ENCODE measurements at regions not wholly inside any gene's neighbourhood (a gene's known extent, or its start where the extent isn't known, plus 50 kb on each side); places are given as distances from the start of the nearest gene placed in this dataset.

DNA sequence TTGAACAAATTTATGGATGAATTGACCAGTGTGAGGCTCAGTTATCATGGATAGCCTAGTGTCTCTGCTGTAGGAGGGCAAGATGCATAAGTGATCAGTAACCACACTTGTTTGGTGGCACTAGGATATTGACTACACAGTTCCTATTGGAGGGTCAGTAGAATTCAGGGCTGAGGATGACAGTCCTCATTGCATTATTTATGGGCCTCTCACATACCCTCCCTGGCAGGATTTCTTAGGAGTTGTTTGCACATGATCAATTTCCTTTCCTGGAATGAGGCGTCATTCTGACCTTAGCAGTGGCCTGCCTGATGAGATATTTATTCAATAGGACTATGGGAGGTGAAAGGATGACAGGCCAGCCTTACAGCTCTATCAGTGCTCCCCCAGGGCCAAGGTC lies 125.1 kb upstream of the AGBL1 start:
- no peaks in the 10 kb centered on the region for H3K4me1 ChIP-seq (ENCODE audit: control insufficient read depth, insufficient read depth, low read length)
- H3K9me3 ChIP-seq (ENCODE audit: control insufficient read depth, insufficient read depth, low read length): no peaks in the 10 kb centered on the region
- no peak for DNase-seq (ENCODE audit: low read depth in 4 of 6, low spot score in 6 of 6)
- H3K36me3 ChIP-seq (ENCODE audit: control insufficient read depth, insufficient read depth, low read length): no peaks in the 10 kb centered on the region
- no CpG with 5 or more reads among the region's 1 CpG for WGBS (ENCODE audit: insufficient coverage)
- H3K4me3 ChIP-seq (ENCODE audit: low read depth, low read length): no peak overlapping the region
- no peaks in the 10 kb centered on the region for H3K27me3 ChIP-seq (ENCODE audit: control insufficient read depth, insufficient read depth, low read length)
- H3K27ac ChIP-seq (ENCODE audit: low read depth, low read length): no peak overlapping the region

DNA sequence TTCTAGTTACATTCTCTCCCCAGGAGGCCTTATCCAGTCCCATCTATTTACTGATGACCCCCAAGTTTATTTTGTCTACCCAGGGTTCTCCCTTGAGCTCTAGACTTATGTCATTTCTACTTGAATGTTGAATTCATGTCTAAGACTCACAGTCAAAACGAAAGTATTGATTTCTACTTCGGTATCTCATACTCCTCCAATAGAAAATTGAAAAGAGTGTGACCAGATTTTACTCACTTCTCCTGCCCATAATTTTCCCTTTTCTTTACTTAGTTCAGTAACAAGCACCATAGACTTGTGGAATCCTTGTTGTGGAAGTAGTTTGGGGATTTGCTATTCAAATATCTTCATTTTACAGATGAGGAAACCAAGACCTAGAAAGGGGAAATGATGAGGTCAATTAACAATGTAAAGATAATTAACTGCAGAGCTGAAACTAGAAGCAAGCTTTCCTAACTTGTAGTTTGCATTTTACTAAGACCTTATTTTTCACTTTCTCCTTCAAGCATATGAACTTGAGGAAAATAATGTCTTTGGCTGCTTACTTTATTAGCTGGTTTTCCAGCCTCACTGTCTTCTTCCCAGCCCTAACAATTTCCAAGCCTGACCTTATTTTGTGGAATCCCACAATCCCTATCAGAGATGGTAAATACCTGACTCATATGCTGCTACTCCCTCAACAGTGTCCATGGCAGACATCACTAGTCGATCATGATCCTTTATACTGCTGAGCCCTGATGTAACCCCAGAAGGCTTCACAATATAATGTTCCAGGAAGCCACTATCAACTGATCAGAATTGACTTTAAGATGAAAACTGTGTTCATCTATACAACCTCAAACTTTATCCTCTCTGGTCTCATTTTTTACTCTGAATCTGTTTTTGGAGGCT lies 123.9 kb upstream of the AGBL1 start:
- Histone ChIP-seq H3K36me3 (ENCODE audit: control insufficient read depth, insufficient read depth, low read length) (no peaks in the 10 kb centered on the region), H3K4me1 (ENCODE audit: control insufficient read depth, insufficient read depth, low read length) (no peaks in the 10 kb centered on the region), H3K27ac (ENCODE audit: low read depth, low read length) (no peak overlapping the region), H3K27me3 (ENCODE audit: control insufficient read depth, insufficient read depth, low read length) (no peaks in the 10 kb centered on the region), H3K4me3 (ENCODE audit: low read depth, low read length) (no peak overlapping the region), H3K9me3 (ENCODE audit: control insufficient read depth, insufficient read depth, low read length) (no peaks in the 10 kb centered on the region)
- DNase-seq (ENCODE audit: low read depth in 4 of 6, low spot score in 6 of 6): no peak
- no CpG with 5 or more reads among the region's 3 CpGs for WGBS (ENCODE audit: insufficient coverage)

DNA sequence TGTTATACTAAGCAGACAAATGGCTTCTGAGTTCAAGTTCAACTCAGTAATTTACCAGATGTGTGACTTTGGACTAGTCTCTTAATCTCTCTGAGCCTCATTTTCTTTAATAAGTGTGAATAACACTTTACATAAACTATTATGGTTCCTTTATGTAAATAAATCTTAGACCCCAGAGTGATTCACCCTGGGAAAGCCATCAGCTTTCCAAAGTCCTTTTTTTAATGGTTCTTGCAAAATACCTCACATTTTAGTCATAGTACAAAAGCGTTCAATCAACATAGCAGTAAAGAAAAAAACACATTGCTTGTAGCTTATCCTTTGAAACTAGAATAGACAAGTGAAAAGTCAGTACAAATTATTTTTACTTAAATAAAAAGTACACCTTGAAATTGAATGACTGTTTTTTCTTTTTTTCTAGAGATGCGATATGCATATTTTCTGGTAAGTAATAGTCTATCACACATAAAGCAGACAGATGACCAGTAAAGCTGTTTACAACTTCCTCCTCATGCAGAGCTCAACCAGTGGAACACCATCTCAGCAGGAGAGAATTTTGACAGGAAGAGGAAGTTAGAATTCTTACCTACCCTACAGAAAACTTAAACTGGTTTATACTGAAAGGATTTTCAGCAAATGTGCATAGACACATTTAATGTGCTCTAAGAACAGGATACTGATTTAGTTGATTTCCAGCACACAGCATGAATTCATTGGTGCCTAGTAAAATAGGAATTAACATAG lies 123.0 kb upstream of the AGBL1 start:
- no peak overlapping the region for H3K27ac ChIP-seq (ENCODE audit: low read depth, low read length)
- no peaks in the 10 kb centered on the region for H3K9me3 ChIP-seq (ENCODE audit: control insufficient read depth, insufficient read depth, low read length)
- no CpG with 5 or more reads among the region's 2 CpGs for WGBS (ENCODE audit: insufficient coverage)
- no peaks in the 10 kb centered on the region for H3K27me3 ChIP-seq (ENCODE audit: control insufficient read depth, insufficient read depth, low read length)
- no peaks in the 10 kb centered on the region for H3K36me3 ChIP-seq (ENCODE audit: control insufficient read depth, insufficient read depth, low read length)
- no peak overlapping the region for H3K4me3 ChIP-seq (ENCODE audit: low read depth, low read length)
- H3K4me1 ChIP-seq (ENCODE audit: control insufficient read depth, insufficient read depth, low read length): no peaks in the 10 kb centered on the region
- no peak for DNase-seq (ENCODE audit: low read depth in 4 of 6, low spot score in 6 of 6)

GRCh38 chr15:85959611-85960010 lies 120.1 kb upstream of the AGBL1 start:
- Histone ChIP-seq H3K27ac (ENCODE audit: low read depth, low read length) (no peak overlapping the region), H3K9me3 (ENCODE audit: control insufficient read depth, insufficient read depth, low read length) (no peaks in the 10 kb centered on the region), H3K36me3 (ENCODE audit: control insufficient read depth, insufficient read depth, low read length) (no peaks in the 10 kb centered on the region), H3K4me3 (ENCODE audit: low read depth, low read length) (no peak overlapping the region), H3K4me1 (ENCODE audit: control insufficient read depth, insufficient read depth, low read length) (no peaks in the 10 kb centered on the region), H3K27me3 (ENCODE audit: control insufficient read depth, insufficient read depth, low read length) (no peaks in the 10 kb centered on the region)
- WGBS (ENCODE audit: insufficient coverage): no CpG with 5 or more reads among the region's 4 CpGs
- peak in 1 of 6 donors; percentile 58 for DNase-seq (ENCODE audit: low read depth in 4 of 6, low spot score in 6 of 6)

GRCh38 chr15:85960381-85960780 lies 119.3 kb upstream of the AGBL1 start:
- 100% methylated on average over 1 of the region's 2 CpGs for WGBS (ENCODE audit: insufficient coverage)
- no peaks in the 10 kb centered on the region for H3K9me3 ChIP-seq (ENCODE audit: control insufficient read depth, insufficient read depth, low read length)
- no peak for DNase-seq (ENCODE audit: low read depth in 4 of 6, low spot score in 6 of 6)

GRCh38 chr15:85961821-85962220 lies 117.8 kb upstream of the AGBL1 start:
- H3K4me1 ChIP-seq (ENCODE audit: control insufficient read depth, insufficient read depth, low read length): no peaks in the 10 kb centered on the region
- no peaks in the 10 kb centered on the region for H3K36me3 ChIP-seq (ENCODE audit: control insufficient read depth, insufficient read depth, low read length)
- no peaks in the 10 kb centered on the region for H3K27me3 ChIP-seq (ENCODE audit: control insufficient read depth, insufficient read depth, low read length)
- no peak overlapping the region for H3K27ac ChIP-seq (ENCODE audit: low read depth, low read length)
- no peak overlapping the region for H3K4me3 ChIP-seq (ENCODE audit: low read depth, low read length)
- 67% methylated on average over 1 of the region's 4 CpGs for WGBS (ENCODE audit: insufficient coverage)
- DNase-seq (ENCODE audit: low read depth in 4 of 6, low spot score in 6 of 6): peak in 3 of 6 donors; percentile 24 to 95 (median 33)
- no peaks in the 10 kb centered on the region for H3K9me3 ChIP-seq (ENCODE audit: control insufficient read depth, insufficient read depth, low read length)

More at GRCh38 chr15:85960381-85960780, 119.3 kb upstream of the AGBL1 start:
- Histone ChIP-seq H3K27me3 (ENCODE audit: control insufficient read depth, insufficient read depth, low read length) (no peaks in the 10 kb centered on the region), H3K36me3 (ENCODE audit: control insufficient read depth, insufficient read depth, low read length) (no peaks in the 10 kb centered on the region), H3K27ac (ENCODE audit: low read depth, low read length) (no peak overlapping the region), H3K4me1 (ENCODE audit: control insufficient read depth, insufficient read depth, low read length) (no peaks in the 10 kb centered on the region), H3K4me3 (ENCODE audit: low read depth, low read length) (no peak overlapping the region)

- no peaks in the 10 kb centered on the region for H3K9me3 ChIP-seq (ENCODE audit: control insufficient read depth, insufficient read depth, low read length)
- DNase-seq (ENCODE audit: low read depth in 4 of 6, low spot score in 6 of 6): no peak
- WGBS (ENCODE audit: insufficient coverage): 100% methylated on average over 3 of the region's 4 CpGs
Observed at GRCh38 chr15:85963262-85963760, 116.4 kb upstream of the AGBL1 start.

DNA sequence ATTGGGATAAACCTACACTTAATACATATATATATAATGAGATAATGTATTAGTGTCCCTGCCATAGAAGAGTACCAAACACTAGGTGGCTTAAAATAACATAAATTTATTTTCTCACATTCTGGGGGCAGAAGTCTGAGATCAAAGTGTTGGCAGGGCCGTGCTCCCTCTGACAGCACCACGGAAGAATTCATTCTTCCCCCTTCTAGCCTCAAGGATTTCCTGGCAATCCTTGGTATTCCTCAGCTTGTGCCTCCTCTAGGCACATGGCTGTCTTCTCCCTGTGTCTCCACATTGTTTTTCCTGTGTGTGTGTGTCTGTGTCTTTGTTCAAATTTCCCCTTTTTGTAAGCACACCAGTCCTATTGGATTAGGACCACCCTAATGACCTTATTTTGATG lies 115.2 kb upstream of the AGBL1 start:
- DNase-seq (ENCODE audit: low read depth in 4 of 6, low spot score in 6 of 6): no peak
- no peaks in the 10 kb centered on the region for H3K4me1 ChIP-seq (ENCODE audit: control insufficient read depth, insufficient read depth, low read length)
- H3K27ac ChIP-seq (ENCODE audit: low read depth, low read length): no peak overlapping the region
- no peaks in the 10 kb centered on the region for H3K9me3 ChIP-seq (ENCODE audit: control insufficient read depth, insufficient read depth, low read length)
- H3K4me3 ChIP-seq (ENCODE audit: low read depth, low read length): no peak overlapping the region
- no peaks in the 10 kb centered on the region for H3K36me3 ChIP-seq (ENCODE audit: control insufficient read depth, insufficient read depth, low read length)
- 50% methylated on average over 2 of the region's 2 CpGs for WGBS (ENCODE audit: insufficient coverage)
- no peaks in the 10 kb centered on the region for H3K27me3 ChIP-seq (ENCODE audit: control insufficient read depth, insufficient read depth, low read length)

More at GRCh38 chr15:85963262-85963760, 116.4 kb upstream of the AGBL1 start:
- Histone ChIP-seq H3K4me1 (ENCODE audit: control insufficient read depth, insufficient read depth, low read length) (no peaks in the 10 kb centered on the region), H3K27me3 (ENCODE audit: control insufficient read depth, insufficient read depth, low read length) (no peaks in the 10 kb centered on the region), H3K4me3 (ENCODE audit: low read depth, low read length) (no peak overlapping the region), H3K27ac (ENCODE audit: low read depth, low read length) (no peak overlapping the region), H3K36me3 (ENCODE audit: control insufficient read depth, insufficient read depth, low read length) (no peaks in the 10 kb centered on the region)

DNA sequence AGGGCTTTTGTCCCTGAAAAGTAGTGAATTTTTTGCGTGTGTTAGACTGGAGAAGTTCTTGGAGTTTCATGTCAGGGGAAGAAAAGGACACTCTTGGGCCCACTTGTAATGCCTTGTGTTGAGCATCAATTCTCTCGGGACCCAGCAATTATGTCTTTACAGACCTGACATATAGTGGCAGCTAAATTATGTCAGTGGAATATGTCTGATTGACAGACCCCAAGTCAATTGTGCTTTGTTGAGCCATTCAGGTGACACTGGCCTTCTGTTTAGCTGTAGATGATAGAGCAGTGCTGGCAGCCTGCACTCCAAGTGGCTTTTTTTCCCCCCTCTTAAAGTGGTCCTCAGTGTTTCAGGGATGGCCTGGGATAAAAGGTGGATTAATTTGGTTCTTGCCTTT lies 112.1 kb upstream of the AGBL1 start:
- DNase-seq (ENCODE audit: low read depth in 4 of 6, low spot score in 6 of 6): no peak
- Histone ChIP-seq H3K27ac (ENCODE audit: low read depth, low read length) (no peak overlapping the region), H3K4me1 (ENCODE audit: control insufficient read depth, insufficient read depth, low read length) (no peaks in the 10 kb centered on the region), H3K9me3 (ENCODE audit: control insufficient read depth, insufficient read depth, low read length) (no peaks in the 10 kb centered on the region), H3K27me3 (ENCODE audit: control insufficient read depth, insufficient read depth, low read length) (no peaks in the 10 kb centered on the region), H3K4me3 (ENCODE audit: low read depth, low read length) (no peak overlapping the region), H3K36me3 (ENCODE audit: control insufficient read depth, insufficient read depth, low read length) (no peaks in the 10 kb centered on the region)
- 57% methylated on average over 1 of the region's 2 CpGs for WGBS (ENCODE audit: insufficient coverage)
